ENCODE measurements at regions not wholly inside any gene's neighbourhood (a gene's known extent, or its start where the extent isn't known, plus 50 kb on each side); places are given as distances from the start of the nearest gene placed in this dataset.

DNA sequence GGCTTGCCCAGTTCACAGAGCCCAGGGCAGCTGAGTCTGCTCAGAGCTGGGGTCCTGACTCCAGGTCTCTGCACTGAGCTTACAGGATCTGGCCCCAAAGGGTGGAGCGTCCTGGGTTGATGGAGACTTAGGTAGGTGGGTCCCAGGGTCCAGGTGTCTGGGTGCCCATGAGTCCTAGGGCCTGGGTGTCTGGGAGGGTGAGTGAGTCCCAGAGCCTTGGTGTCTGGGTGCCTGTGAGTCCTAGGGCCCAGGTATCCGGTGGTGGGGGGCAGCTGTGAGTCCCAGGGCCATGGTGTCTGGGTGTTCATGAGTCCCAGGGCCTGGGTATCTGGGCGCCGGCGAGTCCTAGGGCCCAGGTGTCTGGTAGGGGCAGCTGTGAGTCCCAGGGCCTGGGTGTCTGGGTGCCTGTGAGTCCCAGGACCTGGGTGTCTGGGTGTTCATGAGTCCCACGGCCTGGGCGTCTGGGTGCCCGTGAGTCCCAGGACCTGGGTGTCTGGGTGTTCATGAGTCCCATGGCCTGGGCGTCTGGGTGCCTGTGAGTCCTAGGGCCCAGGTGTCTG lies 1505.6 kb downstream of the BRD1 start:
- TF ChIP-seq, protein P1, sequence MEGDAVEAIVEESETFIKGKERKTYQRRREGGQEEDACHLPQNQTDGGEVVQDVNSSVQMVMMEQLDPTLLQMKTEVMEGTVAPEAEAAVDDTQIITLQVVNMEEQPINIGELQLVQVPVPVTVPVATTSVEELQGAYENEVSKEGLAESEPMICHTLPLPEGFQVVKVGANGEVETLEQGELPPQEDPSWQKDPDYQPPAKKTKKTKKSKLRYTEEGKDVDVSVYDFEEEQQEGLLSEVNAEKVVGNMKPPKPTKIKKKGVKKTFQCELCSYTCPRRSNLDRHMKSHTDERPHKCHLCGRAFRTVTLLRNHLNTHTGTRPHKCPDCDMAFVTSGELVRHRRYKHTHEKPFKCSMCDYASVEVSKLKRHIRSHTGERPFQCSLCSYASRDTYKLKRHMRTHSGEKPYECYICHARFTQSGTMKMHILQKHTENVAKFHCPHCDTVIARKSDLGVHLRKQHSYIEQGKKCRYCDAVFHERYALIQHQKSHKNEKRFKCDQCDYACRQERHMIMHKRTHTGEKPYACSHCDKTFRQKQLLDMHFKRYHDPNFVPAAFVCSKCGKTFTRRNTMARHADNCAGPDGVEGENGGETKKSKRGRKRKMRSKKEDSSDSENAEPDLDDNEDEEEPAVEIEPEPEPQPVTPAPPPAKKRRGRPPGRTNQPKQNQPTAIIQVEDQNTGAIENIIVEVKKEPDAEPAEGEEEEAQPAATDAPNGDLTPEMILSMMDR (IDR thresholded peaks at IDR 0.05) = no peak
- TF ChIP-seq POLR2AphosphoS5 (IDR thresholded peaks at IDR 0.05; ENCODE audit: low read depth, low read length) = no peak

All from Panc1 (cell line).